Breast epithelium (tissue), 3 donors: ENCODE measurements at regions not wholly inside any gene's neighbourhood (a gene's known extent, or its start where the extent isn't known, plus 50 kb on each side); places are given as distances from the start of the nearest gene placed in this dataset.

Experiments
- POLR2A ChIP-seq: fragments of 450-650 bp; IDR thresholded peaks from one replicate; pipeline ENCODE4 v1.6.1; 2016; ENCODE audit warnings: antibody characterized with exemption, mild to moderate bottlenecking, moderate library complexity
- POLR2AphosphoS5 ChIP-seq, 3 donors: sonication (generic); formaldehyde crosslinking; IDR thresholded peaks; one replicate each; pipeline ENCODE4 v1.6.1; 2017; ENCODE audit warnings: antibody characterized with exemption in 3 of 3
- TF ChIP-seq, protein P1 (sequence below), 3 donors: fragments of 450-650 bp; IDR thresholded peaks; one replicate each; pipeline ENCODE4 v1.5.1; 2016 to 2017; ENCODE audit warnings: antibody characterized with exemption in 3 of 3, mild to moderate bottlenecking in 3 of 3, moderate library complexity in 3 of 3

DNA sequence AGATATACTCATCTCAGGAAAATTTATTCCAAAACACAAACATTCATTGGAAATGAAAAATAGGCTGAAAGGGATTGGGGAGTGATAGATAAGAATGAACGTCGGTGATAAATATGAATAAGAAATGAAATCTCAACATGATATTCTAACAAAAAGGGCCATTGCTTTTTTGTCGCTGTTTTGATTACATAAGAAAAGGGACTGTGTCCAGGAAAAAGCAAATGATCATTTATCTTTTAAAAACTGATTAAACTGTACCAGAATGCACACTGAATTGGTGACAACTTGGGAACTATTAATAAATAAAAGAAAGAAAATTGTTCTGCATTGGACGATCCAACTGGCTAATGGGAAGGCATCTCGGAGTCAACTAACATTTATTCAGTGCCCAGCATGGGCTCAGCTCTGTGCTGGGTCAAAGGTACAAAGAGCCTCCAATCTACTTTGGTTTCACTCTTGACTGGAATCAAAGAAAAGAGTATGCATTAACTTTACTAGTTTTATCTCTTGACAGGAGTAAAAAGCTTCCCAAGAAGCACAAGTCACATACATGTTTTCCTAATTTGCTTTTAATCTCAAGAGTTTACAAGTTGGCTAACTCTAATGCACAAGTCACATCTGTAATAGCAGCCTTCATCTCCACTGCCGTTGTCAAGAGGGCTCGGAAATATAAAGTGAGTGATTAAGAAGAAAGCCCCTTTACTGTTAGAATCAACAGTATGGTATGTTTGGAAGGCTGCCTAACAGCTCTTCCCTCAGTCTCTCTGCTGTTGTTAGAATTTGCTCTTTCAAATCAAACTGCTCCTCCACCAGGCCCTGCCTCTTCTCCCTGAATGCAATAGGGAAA is 280.0 kb downstream of the IGSF11 start:
- no peak for TF ChIP-seq POLR2AphosphoS5 (IDR thresholded peaks at IDR 0.05)
- TF ChIP-seq POLR2A = no peak
- TF ChIP-seq, protein P1, sequence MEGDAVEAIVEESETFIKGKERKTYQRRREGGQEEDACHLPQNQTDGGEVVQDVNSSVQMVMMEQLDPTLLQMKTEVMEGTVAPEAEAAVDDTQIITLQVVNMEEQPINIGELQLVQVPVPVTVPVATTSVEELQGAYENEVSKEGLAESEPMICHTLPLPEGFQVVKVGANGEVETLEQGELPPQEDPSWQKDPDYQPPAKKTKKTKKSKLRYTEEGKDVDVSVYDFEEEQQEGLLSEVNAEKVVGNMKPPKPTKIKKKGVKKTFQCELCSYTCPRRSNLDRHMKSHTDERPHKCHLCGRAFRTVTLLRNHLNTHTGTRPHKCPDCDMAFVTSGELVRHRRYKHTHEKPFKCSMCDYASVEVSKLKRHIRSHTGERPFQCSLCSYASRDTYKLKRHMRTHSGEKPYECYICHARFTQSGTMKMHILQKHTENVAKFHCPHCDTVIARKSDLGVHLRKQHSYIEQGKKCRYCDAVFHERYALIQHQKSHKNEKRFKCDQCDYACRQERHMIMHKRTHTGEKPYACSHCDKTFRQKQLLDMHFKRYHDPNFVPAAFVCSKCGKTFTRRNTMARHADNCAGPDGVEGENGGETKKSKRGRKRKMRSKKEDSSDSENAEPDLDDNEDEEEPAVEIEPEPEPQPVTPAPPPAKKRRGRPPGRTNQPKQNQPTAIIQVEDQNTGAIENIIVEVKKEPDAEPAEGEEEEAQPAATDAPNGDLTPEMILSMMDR (IDR thresholded peaks at IDR 0.05) = no peak
